ENCODE measurements at regions not wholly inside any gene's neighbourhood (a gene's known extent, or its start where the extent isn't known, plus 50 kb on each side); places are given as distances from the start of the nearest gene placed in this dataset.
A peak's percentile ranks its signal among the peaks of the same experiment; 100 is the strongest.

DNA sequence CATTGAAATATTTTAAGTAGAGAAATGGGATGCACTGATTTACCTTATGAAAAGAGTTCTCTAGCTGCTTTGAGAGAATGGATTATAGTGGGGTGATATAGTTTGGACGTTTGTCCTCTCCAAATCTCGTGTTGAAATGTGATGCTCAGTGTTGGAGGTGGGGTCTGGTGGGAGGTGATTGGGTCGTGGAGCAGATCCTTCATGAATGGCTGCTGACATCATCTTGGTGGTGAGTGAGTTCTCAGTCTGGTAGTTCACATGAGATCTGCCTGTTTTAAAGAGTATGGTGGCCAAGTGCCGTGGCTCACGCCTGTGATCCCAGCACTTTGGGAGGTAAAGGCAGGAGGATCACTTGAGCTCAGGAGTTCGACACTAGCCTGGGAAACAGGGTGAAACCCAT is 58.7 kb upstream of the SH3RF3 start:
- no peak for DNase-seq (ENCODE audit: low read depth)

- DNase-seq (ENCODE audit: low read depth): no peak
Observed at GRCh38 chr2:109069331-109070194, 59.4 kb upstream of the SH3RF3 start.

DNA sequence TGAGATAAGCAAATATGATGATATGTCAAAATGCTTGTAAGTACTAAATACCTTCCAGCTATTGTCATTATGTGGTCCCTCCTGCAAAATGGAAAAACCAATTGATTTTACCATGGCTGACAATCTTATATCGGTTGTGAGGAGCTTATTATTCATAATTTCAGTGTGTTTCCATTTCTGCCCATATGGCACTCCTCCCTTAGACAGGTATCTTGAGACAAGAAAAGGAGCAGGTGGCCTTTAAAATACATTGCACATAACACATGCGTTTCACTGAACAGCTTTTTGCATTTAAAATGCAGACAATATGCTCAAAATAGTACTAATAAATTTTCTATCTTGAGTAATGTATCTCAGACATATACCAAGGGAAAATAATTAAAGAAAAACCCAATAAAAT is 60.2 kb upstream of the SH3RF3 start:
- no peak for DNase-seq (ENCODE audit: low read depth)

GRCh38 chr2:109067631-109068125 is 61.3 kb upstream of the SH3RF3 start:
- DNase-seq (ENCODE audit: low read depth): no peak

- DNase-seq (ENCODE audit: low read depth): no peak
Observed at GRCh38 chr2:109066917-109067597, 61.9 kb upstream of the SH3RF3 start.

DNA sequence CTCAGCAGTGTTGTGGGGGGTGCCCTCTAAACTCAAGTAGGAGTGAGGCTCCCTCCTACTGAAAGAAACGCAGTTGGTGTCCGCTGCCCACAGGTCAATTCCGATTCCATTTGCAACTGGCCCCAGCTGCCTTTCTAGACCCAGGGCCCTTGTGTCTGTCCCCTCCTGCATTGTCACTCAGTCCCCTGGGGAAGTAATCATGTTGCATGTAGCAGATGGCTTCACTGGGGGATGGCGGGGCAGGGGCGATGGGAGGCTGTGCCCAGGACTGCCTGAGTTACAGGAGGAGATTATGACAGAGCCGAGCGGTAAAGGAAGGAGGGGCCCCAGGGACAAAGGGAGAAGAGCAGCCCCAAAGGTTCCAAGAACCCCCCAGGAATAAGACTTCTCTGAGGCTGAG is 62.5 kb upstream of the SH3RF3 start:
- DNase-seq (ENCODE audit: low read depth): no peak

- DNase-seq (ENCODE audit: low read depth): no peak
Observed at GRCh38 chr2:109065391-109065734, 63.6 kb upstream of the SH3RF3 start.

GRCh38 chr2:109064660-109065390 is 64.2 kb upstream of the SH3RF3 start:
- peak; percentile 43 for DNase-seq (ENCODE audit: low read depth)

DNA sequence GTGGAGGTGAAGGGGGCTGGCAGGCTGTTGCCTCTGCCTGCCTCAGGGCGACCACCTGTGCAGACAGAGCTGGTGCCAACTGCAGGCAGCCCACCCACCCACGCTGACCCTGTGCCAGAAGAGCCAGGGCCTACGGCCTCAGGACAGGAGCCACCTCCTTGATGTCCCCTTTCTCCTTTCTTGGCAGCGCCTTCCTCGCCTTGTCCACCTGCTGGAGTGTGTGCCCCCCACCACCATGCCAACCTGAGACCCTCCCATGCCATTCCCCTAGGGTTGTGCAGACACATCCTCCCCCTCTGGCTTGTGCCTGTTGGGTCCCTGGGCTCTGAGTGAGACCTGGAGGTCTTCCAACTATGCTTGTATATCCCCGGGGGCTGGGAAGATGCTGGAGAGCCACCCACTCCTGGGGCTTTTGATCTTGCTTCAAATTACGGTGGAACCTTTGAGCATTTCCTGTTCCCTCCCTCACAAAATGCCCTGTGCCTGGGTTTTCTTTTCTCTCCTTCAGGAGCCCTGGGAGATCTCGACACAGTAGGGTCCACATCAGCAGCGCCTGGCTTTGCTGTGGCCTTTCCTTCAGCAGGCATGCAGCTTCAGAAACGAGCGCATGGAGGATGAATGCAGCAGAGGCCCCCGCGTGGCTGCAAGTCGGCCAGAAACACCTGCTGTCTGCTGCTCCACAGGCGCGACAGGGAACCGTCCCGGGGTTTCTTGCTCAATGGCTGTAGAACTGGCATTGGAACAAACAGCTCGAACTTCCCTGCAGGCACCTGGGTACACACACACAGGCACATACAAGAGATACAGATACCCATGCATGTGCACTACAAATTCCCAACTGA is 65.9 kb upstream of the SH3RF3 start:
- no peak for DNase-seq (ENCODE audit: low read depth)

DNA sequence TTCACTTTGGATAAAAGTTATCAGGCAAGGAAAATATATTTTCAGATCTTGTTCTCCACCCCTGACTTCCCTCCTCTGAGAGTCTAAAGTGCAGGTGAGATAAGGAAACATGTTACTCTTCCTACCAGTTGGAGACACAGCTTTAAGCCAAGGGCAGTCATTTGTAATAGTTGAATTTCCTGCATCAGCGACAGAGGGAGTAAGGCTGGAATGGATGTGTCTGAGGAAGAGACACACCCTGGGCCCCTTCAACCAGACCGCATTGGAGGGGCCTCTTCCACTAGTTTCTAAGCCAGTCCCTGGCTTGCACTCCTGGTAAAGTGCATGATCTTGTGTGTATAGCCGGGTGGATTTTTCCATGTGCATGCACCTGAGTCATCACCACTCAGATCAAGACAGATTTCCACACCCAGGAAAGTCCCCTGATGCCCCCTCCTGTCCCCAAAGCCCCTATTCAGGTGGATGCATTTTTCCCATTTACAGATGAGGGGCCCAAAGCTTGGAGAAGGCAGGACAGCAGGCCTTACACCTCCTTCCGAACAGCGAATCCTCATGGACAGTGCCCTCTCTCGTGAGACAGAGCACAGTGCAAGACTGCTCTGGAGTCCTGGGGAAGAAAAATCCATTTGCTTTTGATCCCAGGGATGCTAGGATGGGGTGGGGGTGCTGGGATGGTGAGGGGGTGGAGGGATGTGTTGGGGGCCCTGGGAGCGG is 66.7 kb upstream of the SH3RF3 start:
- no peak for DNase-seq (ENCODE audit: low read depth)

GRCh38 chr2:109061736-109062135 is 67.3 kb upstream of the SH3RF3 start:
- no peak for DNase-seq (ENCODE audit: low read depth)

GRCh38 chr2:109060496-109060895 is 68.5 kb upstream of the SH3RF3 start:
- DNase-seq (ENCODE audit: low read depth): no peak

DNA sequence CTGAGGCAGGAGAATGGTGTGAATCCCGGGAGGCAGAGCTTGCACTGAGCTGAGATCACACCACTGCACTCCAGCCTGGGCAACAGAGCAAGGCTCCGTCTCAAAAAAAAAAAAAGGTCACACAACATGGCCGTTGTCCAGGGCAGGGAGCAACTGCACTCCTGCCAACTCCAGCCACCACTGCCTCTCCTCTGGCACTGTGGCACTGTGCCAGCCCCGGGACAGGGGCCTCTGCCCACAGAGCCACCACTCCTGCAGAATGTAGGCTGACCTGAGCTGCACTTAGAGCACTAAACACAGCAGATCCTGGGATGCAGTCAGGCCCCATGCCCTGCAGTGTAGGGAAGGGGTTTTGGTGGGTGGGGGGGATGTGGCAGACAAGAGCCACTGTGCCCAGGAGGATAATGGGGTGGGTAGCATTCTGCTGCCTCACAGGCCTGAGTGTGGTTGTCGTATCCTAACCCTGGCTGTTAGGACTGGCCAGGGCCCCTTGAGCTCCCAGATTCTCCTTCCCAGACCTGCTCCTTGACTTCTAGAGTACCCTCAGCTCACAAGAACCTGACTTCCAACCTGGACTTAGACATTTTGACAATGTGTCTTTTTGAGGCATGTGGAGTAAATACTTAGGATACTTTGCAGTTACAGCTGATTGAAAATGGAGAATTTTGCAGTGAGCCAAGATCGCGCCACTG is 69.4 kb upstream of the SH3RF3 start:
- DNase-seq (ENCODE audit: low read depth): no peak

DNA sequence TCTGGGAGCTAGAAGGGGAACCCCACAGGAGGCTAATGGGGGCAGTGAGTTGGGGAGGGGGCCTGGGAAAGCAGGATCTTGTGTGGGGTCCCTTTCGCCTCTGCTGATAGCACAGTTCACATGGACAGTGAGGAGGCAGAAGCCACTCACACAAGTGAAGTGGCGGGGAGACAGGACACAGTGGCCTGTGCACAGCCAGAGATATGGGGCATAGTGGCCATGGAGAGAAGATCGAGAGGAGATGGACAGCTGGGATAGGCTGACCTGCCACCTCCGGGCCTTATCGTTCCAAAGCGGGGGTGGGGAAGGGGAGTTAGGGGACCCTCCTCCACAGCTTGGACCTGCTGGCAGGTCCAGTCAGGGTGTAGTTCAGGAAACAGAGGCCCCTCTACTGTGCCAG is 69.8 kb upstream of the EDAR start:
- no peak for DNase-seq (ENCODE audit: low read depth)

GRCh38 chr2:109058191-109058632 is 69.2 kb upstream of the EDAR start:
- no peak for DNase-seq (ENCODE audit: low read depth)

GRCh38 chr2:109057686-109058085 is 68.7 kb upstream of the EDAR start:
- no peak for DNase-seq (ENCODE audit: low read depth)

- DNase-seq (ENCODE audit: low read depth): no peak
Observed at GRCh38 chr2:109055435-109055834, 66.4 kb upstream of the EDAR start.

DNA sequence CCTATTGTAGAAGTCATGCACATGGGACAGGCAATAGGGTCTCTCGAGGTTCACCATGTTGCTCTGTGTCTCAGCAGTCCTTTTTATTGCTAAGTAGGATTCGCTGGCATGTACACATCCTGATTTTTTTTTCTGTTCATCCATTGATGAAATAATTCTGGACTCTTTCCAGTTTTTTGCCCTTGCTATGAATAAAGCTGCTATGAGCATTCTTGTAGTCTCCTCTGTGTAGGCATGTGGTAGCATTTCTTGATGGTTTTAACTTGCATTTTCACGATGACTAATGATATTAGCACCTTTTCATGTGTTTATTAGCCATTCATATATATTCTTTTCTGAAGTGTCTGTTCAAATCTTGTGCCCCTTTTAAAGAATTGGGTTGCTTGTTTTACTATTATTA is 65.8 kb upstream of the EDAR start:
- no peak for DNase-seq (ENCODE audit: low read depth)

GRCh38 chr2:109053716-109054115 is 64.7 kb upstream of the EDAR start:
- no peak for DNase-seq (ENCODE audit: low read depth)

GRCh38 chr2:109052922-109053321 is 63.9 kb upstream of the EDAR start:
- no peak for DNase-seq (ENCODE audit: low read depth)

Measured in renal cortical epithelial cell (primary cell).